Suprapubic skin (tissue), 4 donors: ENCODE measurements at regions not wholly inside any gene's neighbourhood (a gene's known extent, or its start where the extent isn't known, plus 50 kb on each side); places are given as distances from the start of the nearest gene placed in this dataset.

Source experiments
- CTCF ChIP-seq, 2 donors: fragments of 200-600 bp in 1 of 2; fragments of 450-650 bp in 1 of 2; sonication (generic) in 1 of 2; IDR thresholded peaks; one replicate each; pipeline ENCODE4 v1.5.1; 2016 to 2019; ENCODE audit warnings: antibody characterized with exemption in 2 of 2, mild to moderate bottlenecking in 1 of 2, moderate library complexity in 1 of 2
- POLR2A ChIP-seq, 2 donors: fragments of 450-650 bp; IDR thresholded peaks; one replicate each; pipeline ENCODE4 v1.6.1; 2017; ENCODE audit warnings: antibody characterized with exemption in 2 of 2, mild to moderate bottlenecking in 2 of 2, moderate library complexity in 2 of 2
- POLR2AphosphoS5 ChIP-seq, 3 donors: sonication (generic); formaldehyde crosslinking; IDR thresholded peaks; one replicate each; pipeline ENCODE4 v1.6.1; 2017; ENCODE audit warnings: antibody characterized with exemption in 3 of 3

GRCh38 chr6:54695815-54696214, 150.8 kb upstream of the FAM83B start:
- TF ChIP-seq POLR2A (IDR thresholded peaks at IDR 0.05) (no peak), CTCF (IDR thresholded peaks at IDR 0.05) (no peak), POLR2AphosphoS5 (IDR thresholded peaks at IDR 0.05) (no peak)
